ENCODE measurements at regions not wholly inside any gene's neighbourhood (a gene's known extent, or its start where the extent isn't known, plus 50 kb on each side); places are given as distances from the start of the nearest gene placed in this dataset.
"Not testable (repeated sequence)": the region's sequence is repeated elsewhere in the genome, so short reads cannot be mapped to it uniquely, and the experiment has no call there.

DNA sequence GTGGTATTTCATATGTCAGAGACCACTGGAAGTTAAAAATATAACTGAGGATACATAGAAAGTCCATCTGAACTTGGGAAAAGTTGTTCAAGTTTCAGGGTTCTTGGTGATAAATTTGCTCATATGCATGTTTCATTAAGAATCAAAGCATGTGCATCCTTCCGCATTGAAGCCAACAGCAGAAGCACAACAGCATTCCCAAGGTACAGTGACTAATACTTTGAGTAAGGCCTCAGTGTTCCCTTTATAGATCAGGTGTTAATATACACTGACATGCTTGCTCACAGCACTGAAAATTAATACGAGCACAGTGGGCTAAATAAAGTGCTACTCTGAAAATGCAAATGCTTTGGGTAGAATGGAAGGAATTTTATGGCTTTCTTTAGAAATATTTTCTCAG is 691.1 kb downstream of the METTL15 start:
- TF ChIP-seq, protein P1, sequence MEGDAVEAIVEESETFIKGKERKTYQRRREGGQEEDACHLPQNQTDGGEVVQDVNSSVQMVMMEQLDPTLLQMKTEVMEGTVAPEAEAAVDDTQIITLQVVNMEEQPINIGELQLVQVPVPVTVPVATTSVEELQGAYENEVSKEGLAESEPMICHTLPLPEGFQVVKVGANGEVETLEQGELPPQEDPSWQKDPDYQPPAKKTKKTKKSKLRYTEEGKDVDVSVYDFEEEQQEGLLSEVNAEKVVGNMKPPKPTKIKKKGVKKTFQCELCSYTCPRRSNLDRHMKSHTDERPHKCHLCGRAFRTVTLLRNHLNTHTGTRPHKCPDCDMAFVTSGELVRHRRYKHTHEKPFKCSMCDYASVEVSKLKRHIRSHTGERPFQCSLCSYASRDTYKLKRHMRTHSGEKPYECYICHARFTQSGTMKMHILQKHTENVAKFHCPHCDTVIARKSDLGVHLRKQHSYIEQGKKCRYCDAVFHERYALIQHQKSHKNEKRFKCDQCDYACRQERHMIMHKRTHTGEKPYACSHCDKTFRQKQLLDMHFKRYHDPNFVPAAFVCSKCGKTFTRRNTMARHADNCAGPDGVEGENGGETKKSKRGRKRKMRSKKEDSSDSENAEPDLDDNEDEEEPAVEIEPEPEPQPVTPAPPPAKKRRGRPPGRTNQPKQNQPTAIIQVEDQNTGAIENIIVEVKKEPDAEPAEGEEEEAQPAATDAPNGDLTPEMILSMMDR (IDR thresholded peaks at IDR 0.05; ENCODE audit: control insufficient read depth, insufficient read depth, low read depth, low read length, missing control alignments), result no peak
- no peak overlapping the region for H3K4me3 ChIP-seq (ENCODE audit: control insufficient read depth, low read depth, low read length)
- no peak for DNase-seq (ENCODE audit: low read depth)

DNA sequence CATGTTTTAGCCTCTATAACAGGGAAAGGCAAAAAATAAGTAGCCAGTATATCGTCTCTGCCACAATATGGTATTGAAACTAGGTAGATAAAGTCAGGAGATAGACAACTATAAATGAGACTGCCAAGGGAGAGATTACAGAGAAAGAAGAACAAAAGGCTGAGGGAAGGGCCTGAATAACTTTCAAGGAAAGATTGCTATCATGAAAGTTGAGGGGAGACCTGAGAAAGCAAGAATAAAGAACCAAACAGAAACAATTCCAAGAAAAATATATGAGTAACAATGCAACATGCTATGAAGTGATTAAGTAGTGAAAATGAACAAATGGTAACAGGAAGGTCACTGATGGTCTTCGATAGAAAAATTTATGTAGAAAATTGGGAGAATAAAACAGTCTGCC is 690.1 kb downstream of the METTL15 start:
- no peak overlapping the region for H3K4me3 ChIP-seq (ENCODE audit: control insufficient read depth, low read depth, low read length)
- DNase-seq (ENCODE audit: low read depth), result no peak
- TF ChIP-seq, protein P1 (IDR thresholded peaks at IDR 0.05; ENCODE audit: control insufficient read depth, insufficient read depth, low read depth, low read length, missing control alignments), result no peak

DNA sequence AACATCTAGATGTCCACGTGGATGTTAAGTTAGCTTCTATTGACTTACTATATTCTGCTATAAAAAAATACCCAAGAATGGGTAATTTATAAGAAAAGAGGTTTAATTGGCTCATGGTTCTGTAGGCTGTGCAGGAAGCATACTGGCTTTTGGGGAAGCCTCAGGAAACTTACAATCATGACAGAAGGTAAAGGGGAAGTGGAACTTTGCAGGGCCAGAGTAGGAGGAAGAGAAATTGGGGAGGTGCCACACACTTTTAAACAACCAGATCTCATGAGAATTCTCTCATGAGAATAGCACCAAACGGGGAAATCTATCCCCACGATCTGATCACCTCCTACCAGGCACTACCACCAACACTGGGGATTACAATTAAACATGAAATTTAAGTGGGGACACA is 689.3 kb downstream of the METTL15 start:
- no peak overlapping the region for H3K4me3 ChIP-seq (ENCODE audit: control insufficient read depth, low read depth, low read length)
- DNase-seq (ENCODE audit: low read depth), result no peak
- TF ChIP-seq, protein P1 (IDR thresholded peaks at IDR 0.05; ENCODE audit: control insufficient read depth, insufficient read depth, low read depth, low read length, missing control alignments), result no peak

DNA sequence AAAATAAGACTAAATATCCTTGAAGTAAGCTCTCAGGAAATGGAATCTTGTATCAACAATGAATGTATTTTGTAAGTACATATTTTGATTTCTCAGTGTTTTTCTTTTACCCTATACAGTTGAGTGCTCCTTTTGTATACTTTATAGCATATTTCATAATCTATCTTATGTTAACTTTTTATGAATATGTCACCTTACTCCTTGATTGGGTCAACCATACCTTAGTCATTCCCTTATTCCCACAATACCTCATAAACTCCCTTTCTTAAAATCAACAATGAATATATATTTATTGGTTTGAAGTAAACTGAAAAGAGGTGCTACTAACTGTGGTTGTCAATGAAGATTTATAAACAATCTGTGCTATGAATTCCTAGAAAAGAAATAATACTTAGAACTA is 686.2 kb downstream of the METTL15 start:
- DNase-seq (ENCODE audit: low read depth), result no peak
- no peak overlapping the region for H3K4me3 ChIP-seq (ENCODE audit: control insufficient read depth, low read depth, low read length)
- TF ChIP-seq, protein P1 (IDR thresholded peaks at IDR 0.05; ENCODE audit: control insufficient read depth, insufficient read depth, low read depth, low read length, missing control alignments), result no peak

DNA sequence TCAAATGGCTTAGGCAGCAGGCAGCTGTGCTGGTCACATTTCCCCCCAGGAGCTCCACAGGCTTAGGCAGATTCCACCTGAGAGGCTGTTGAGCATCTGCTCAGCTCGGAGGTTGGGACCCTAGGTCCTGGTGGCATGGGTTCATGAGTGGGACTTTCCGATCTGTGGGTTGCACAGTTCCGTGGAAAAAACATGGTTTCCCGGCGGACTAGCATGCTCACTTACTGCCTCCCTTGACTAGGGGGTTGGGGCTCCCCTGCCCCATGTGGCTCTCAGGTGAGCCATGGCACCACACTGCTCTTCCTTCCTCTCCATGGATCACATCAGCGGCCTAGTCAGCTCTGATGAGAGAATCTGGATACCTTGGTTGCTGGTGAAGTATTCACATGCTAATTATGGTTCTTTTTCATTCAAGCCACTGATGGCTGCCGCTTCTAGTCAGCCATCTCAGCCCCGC is 685.1 kb downstream of the METTL15 start:
- H3K4me3 ChIP-seq (ENCODE audit: control insufficient read depth, low read depth, low read length), result no peak overlapping the region
- TF ChIP-seq, protein P1 (IDR thresholded peaks at IDR 0.05; ENCODE audit: control insufficient read depth, insufficient read depth, low read depth, low read length, missing control alignments), result no peak
- no peak for DNase-seq (ENCODE audit: low read depth)

DNA sequence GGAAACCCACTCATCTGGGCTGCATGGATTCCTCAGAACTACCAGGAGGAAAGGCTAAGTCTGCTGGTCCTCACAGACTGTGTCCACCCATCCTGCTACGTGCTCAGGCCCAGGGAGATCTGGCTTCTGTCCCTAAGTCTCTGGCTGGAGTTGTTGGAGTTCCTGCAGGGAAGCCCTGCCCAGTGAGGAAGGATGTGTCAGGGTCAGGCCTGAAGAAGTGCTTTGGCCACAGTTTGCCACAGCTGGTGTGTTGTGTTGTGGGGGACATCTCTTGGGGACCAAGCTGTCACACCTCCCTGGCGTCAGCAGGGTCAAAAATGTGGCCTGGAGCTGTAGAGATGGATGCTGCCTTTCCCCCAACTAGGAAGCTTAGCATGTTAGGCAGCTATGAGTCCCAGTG is 684.7 kb downstream of the METTL15 start:
- TF ChIP-seq, protein P1 (IDR thresholded peaks at IDR 0.05; ENCODE audit: control insufficient read depth, insufficient read depth, low read depth, low read length, missing control alignments), result no peak
- no peak for DNase-seq (ENCODE audit: low read depth)
- no peak overlapping the region for H3K4me3 ChIP-seq (ENCODE audit: control insufficient read depth, low read depth, low read length)

DNA sequence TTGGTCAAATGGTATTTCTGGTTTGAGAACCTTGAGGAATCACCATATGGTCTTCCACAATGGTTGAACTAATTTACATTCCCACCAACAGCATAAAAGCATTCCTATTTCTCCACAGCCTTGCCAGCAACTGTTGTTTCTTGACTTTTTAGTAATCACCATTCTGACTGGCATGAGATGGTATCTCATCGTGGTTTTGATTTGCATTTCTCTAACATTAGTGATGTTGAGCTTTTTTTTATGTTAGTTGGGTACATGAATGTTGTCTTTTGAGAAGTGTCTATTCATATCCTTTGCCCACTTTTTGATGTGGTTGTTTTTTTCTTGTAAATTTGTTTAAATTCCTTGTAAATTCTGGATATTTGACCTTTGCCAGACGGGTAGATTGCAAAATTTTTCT is 679.7 kb downstream of the METTL15 start:
- not testable (repeated sequence) for H3K4me3 ChIP-seq (ENCODE audit: control insufficient read depth, low read depth, low read length); DNase-seq (ENCODE audit: low read depth)
